GM10248 (cell line): ENCODE measurements at regions not wholly inside any gene's neighbourhood (a gene's known extent, or its start where the extent isn't known, plus 50 kb on each side); places are given as distances from the start of the nearest gene placed in this dataset.

Experiments used
- CTCF ChIA-PET: fragments of 300-600 bp; sonication (Branson Sonifier 250); formaldehyde crosslinking; extraction: SDS; loops from one replicate; lab custom pipeline; 2021; ENCODE audit warnings: antibody characterized with exemption; lab: Yijun Ruan, JAX
- POLR2A ChIA-PET: fragments of 350-650 bp; sonication (Branson Sonifier 250); formaldehyde crosslinking; extraction: SDS; loops from one replicate; lab custom pipeline; 2020; ENCODE audit warnings: antibody characterized with exemption; lab: Yijun Ruan, JAX
- DNase-seq: peaks from one replicate; pipeline ENCODE4 v3.0.0; 2012; ENCODE audit errors: extremely low spot score
- TF ChIP-seq, protein P1 (sequence below): IDR thresholded peaks from 2 replicates; pipeline ENCODE4 v1.5.1; 2012; ENCODE audit warnings: mild to moderate bottlenecking, low read depth; ENCODE audit errors: extremely low read depth, missing control alignments, control extremely low read depth

DNA sequence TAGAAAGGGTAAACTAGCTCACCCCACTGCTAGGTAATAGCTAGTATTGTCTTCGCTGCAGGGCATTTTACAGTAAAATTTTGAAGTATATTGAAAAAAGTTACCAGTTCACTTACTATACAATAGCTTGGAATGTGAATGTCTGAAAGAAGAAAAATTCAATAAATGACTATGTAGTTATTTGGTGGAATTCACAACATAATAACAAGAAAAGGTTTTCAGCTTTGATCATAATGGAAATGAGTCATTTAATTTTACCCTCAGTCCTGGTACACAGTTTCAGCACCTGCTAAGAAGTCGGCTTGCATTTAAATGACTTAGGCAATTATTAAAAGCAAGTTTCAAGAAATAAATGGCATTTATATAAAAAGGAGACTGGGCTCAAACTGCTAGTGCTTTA is 90.4 kb downstream of the NUP35 start:
- DNase-seq: no peak
- ChIA-PET POLR2A (no interaction called here), CTCF (interaction anchor here (1.4 kb wide), 1 partner anchor 34 kb away, joined by 3 read pairs; no protein-coding TSS in a partner anchor)
- TF ChIP-seq, protein P1, sequence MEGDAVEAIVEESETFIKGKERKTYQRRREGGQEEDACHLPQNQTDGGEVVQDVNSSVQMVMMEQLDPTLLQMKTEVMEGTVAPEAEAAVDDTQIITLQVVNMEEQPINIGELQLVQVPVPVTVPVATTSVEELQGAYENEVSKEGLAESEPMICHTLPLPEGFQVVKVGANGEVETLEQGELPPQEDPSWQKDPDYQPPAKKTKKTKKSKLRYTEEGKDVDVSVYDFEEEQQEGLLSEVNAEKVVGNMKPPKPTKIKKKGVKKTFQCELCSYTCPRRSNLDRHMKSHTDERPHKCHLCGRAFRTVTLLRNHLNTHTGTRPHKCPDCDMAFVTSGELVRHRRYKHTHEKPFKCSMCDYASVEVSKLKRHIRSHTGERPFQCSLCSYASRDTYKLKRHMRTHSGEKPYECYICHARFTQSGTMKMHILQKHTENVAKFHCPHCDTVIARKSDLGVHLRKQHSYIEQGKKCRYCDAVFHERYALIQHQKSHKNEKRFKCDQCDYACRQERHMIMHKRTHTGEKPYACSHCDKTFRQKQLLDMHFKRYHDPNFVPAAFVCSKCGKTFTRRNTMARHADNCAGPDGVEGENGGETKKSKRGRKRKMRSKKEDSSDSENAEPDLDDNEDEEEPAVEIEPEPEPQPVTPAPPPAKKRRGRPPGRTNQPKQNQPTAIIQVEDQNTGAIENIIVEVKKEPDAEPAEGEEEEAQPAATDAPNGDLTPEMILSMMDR: no peak

DNA sequence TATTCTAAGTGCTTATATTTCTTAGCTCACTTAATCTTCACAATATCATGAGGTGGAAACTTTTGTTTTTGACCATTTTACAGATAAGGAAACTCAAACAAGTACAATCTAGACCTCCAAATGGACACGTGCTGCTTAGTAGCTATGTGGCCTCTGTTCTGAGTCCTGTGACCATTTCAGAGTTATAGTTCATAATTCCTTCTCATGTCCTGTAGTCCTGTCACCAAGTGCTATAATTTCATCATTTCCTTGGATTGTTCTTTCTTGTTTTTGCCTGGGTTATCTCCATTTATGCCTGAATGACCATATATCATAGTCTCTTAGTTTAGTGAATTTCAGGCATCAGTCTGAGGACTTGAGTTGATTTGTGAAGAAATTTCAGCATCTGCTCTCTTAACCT is 91.7 kb downstream of the NUP35 start:
- TF ChIP-seq, protein P1: no peak
- DNase-seq: no peak
- POLR2A ChIA-PET: no interaction called here
- CTCF ChIA-PET: interaction anchor here (1.4 kb wide), 1 partner anchor 33 kb away, joined by 3 read pairs; no protein-coding TSS in a partner anchor

DNA sequence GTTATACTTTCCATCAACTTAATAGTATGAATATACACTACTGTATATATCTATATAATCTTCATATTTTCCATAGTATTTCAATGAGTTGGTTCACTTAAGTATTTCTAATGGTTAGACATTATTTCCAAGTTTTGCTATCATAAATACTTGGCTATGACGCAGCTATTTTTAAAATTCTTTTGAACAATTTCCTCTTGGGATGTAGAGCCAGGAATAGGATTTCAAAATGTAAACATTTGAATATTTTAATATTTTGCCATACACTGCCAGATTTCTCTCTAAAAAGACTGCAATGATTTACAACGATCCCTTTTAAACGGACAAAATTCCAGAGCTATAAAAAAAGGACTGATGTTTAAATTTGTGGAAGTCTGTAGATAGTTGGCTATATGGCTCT is 95.6 kb downstream of the NUP35 start:
- POLR2A ChIA-PET: no interaction called here
- no peak for DNase-seq
- TF ChIP-seq, protein P1: no peak
- CTCF ChIA-PET: interaction anchor here (0.9 kb wide), 1 partner anchor 11 kb away, joined by 3 read pairs; no protein-coding TSS in a partner anchor

- no peak for DNase-seq
- CTCF ChIA-PET: no interaction called here
- POLR2A ChIA-PET: no interaction called here
- TF ChIP-seq, protein P1: no peak
These were observed 98.5 kb downstream of the NUP35 start for GRCh38 chr2:183222751-183223150.

DNA sequence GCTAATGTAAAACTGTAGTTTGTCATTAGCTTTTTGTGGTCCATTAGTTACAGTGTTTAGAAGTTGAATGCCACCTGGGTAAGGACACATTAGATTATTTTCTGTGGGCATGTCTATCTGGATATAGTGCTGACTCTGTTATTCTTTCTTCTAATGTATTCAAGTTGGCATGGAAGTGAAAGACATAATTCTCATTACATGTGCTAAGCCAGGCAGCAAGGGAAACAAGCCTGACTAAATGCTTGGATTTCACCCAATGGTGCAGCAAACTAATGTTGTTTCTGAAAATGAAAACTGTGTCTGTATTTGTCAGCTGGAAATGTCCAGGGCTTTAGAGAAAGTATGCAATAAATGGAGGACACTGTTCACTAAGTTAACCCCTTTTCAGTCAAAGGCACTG is 100.7 kb downstream of the NUP35 start:
- TF ChIP-seq, protein P1: no peak
- CTCF ChIA-PET: no interaction called here
- POLR2A ChIA-PET: no interaction called here
- no peak for DNase-seq

DNA sequence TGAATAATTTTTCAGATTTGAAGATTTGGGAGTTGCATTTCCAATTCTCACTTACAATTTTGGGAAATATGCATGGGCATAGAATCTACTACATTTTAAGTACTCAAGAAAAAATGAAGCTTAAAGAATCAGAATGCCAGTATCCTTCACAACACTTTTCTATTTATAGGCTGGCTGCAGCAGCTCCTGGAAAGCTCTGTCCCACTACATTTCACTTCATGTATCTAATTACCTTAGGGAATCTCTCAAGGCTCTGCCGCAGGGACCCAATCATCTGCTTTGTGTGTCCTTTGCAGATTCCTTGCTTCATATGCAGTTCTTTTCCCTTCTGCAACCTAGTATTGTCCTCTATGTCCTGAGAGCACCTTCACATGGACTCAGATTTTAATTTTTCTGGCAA is 102.9 kb downstream of the NUP35 start:
- TF ChIP-seq, protein P1: no peak
- no peak for DNase-seq
- POLR2A ChIA-PET: no interaction called here
- CTCF ChIA-PET: interaction anchor here (0.8 kb wide), 1 partner anchor 37 kb away, joined by 3 read pairs; no protein-coding TSS in a partner anchor

- TF ChIP-seq, protein P1: no peak
- ChIA-PET CTCF (no interaction called here), POLR2A (no interaction called here)
- DNase-seq: no peak
These were observed 105.1 kb downstream of the NUP35 start for GRCh38 chr2:183229386-183229785.
